Prostate gland (tissue), 2 donors: ENCODE measurements at regions not wholly inside any gene's neighbourhood (a gene's known extent, or its start where the extent isn't known, plus 50 kb on each side); places are given as distances from the start of the nearest gene placed in this dataset.

Source experiments
- DNase-seq: peaks from one replicate; pipeline ENCODE4 v3.0.0-alpha.2; 2019; ENCODE audit warnings: low spot score
- H3K27ac ChIP-seq, 2 donors: fragments of 200-600 bp; sonication (generic); 2 replicates each; pipeline ENCODE4 v1.5.1; 2017 to 2019
- H3K27me3 ChIP-seq: fragments of 200-600 bp; sonication (generic); replicated peaks from 2 replicates; pipeline ENCODE4 v1.5.1; 2019; ENCODE audit not compliant: insufficient read depth
- H3K36me3 ChIP-seq, 2 donors: fragments of 200-600 bp; sonication (generic); 1 replicate in 1 of 2; 2 replicates in 1 of 2; pipeline versions ENCODE4 v1.5.1 to v1.8.1; 2017 to 2019
- H3K4me1 ChIP-seq: fragments of 200-600 bp; sonication (generic); replicated peaks from 2 replicates; pipeline ENCODE4 v1.5.1; 2019
- H3K4me3 ChIP-seq, 2 donors: fragments of 200-600 bp; sonication (generic); 2 replicates each; pipeline ENCODE4 v1.5.1; 2017 to 2019
- H3K9me3 ChIP-seq: fragments of 200-600 bp; sonication (generic); 2 replicates; pipeline ENCODE4 v1.5.1; 2017
- CTCF ChIP-seq, 4 experiments: fragments of 200-600 bp in 2 of 4; fragments of 450-650 bp in 2 of 4; sonication (generic) in 2 of 4; IDR thresholded peaks; 1 replicate in 3 of 4; 2 replicates in 1 of 4; pipeline ENCODE4 v1.5.1; 2016 to 2019; ENCODE audit warnings: antibody characterized with exemption in 4 of 4, mild to moderate bottlenecking in 2 of 4, moderate library complexity in 2 of 4
- POLR2A ChIP-seq: fragments of 450-650 bp; IDR thresholded peaks from one replicate; pipeline ENCODE4 v1.6.1; 2016; ENCODE audit warnings: antibody characterized with exemption, mild to moderate bottlenecking
- POLR2AphosphoS5 ChIP-seq: sonication (generic); formaldehyde crosslinking; IDR thresholded peaks from one replicate; pipeline ENCODE4 v1.6.1; 2017; ENCODE audit warnings: antibody characterized with exemption
- WGBS: methylation state at CpG from one replicate; pipeline ENCODE4 v1.1.5; 2018; 5-methylcytosine and 5-hydroxymethylcytosine counted together
- intact Hi-C: fragments of 100-400 bp; cut with DNase I; formaldehyde crosslinking; loops from one replicate; pipeline ENCODE4 v1.14.2; 2022

GRCh38 chr2:118632921-118633320 lies 214.5 kb downstream of the EN1 start:
- H3K27ac ChIP-seq = no peak overlapping the region
- 65% methylated on average over 11 of the region's 11 CpGs for WGBS
- no peaks in the 10 kb centered on the region for H3K36me3 ChIP-seq
- DNase-seq = no peak
- intact Hi-C loops = no loop called here
- H3K4me1 ChIP-seq = no peaks in the 10 kb centered on the region
- no peaks in the 10 kb centered on the region for H3K27me3 ChIP-seq
- no peak overlapping the region for H3K4me3 ChIP-seq
- H3K9me3 ChIP-seq = no peaks in the 10 kb centered on the region
- no peak for TF ChIP-seq POLR2A
- no peak for TF ChIP-seq POLR2AphosphoS5
- no peak for TF ChIP-seq CTCF (IDR thresholded peaks at IDR 0.05)

- H3K27me3 ChIP-seq = no peaks in the 10 kb centered on the region
- no peak for DNase-seq
- H3K9me3 ChIP-seq = no peaks in the 10 kb centered on the region
- no peak overlapping the region for H3K27ac ChIP-seq
- intact Hi-C loops = no loop called here
- no peak overlapping the region for H3K4me3 ChIP-seq
- WGBS = 91% methylated on average over 3 of the region's 3 CpGs
- no peaks in the 10 kb centered on the region for H3K4me1 ChIP-seq
- TF ChIP-seq CTCF (IDR thresholded peaks at IDR 0.05) (no peak), POLR2AphosphoS5 (no peak), POLR2A (no peak)
- H3K36me3 ChIP-seq = no peaks in the 10 kb centered on the region
Observed at GRCh38 chr2:118627156-118627555, 220.3 kb downstream of the EN1 start.

GRCh38 chr2:118622913-118623312 lies 224.5 kb downstream of the EN1 start:
- no peak overlapping the region for H3K27ac ChIP-seq
- TF ChIP-seq POLR2A (no peak), CTCF (IDR thresholded peaks at IDR 0.05) (no peak), POLR2AphosphoS5 (no peak)
- no peaks in the 10 kb centered on the region for H3K4me1 ChIP-seq
- no peaks in the 10 kb centered on the region for H3K27me3 ChIP-seq
- no peak for DNase-seq
- H3K4me3 ChIP-seq = no peak overlapping the region
- H3K9me3 ChIP-seq = no peaks in the 10 kb centered on the region
- WGBS = 74% methylated on average over 4 of the region's 4 CpGs
- intact Hi-C loops = no loop called here
- no peaks in the 10 kb centered on the region for H3K36me3 ChIP-seq

GRCh38 chr2:118622108-118622507 lies 225.3 kb downstream of the EN1 start:
- no peak for TF ChIP-seq CTCF (IDR thresholded peaks at IDR 0.05)
- no peak for TF ChIP-seq POLR2A
- TF ChIP-seq POLR2AphosphoS5 = no peak
- Histone ChIP-seq H3K4me1 (no peaks in the 10 kb centered on the region), H3K9me3 (no peaks in the 10 kb centered on the region), H3K36me3 (no peaks in the 10 kb centered on the region), H3K27ac (no peak overlapping the region), H3K4me3 (no peak overlapping the region), H3K27me3 (no peaks in the 10 kb centered on the region)
- intact Hi-C loops = no loop called here
- 51% methylated on average over 3 of the region's 3 CpGs for WGBS
- no peak for DNase-seq

GRCh38 chr2:118618279-118618678 lies 229.2 kb downstream of the EN1 start:
- 76% methylated on average over 13 of the region's 13 CpGs for WGBS
- Histone ChIP-seq H3K4me1 (no peaks in the 10 kb centered on the region), H3K27me3 (no peaks in the 10 kb centered on the region), H3K4me3 (no peak overlapping the region), H3K36me3 (no peaks in the 10 kb centered on the region), H3K27ac (no peak overlapping the region), H3K9me3 (no peaks in the 10 kb centered on the region)
- no peak for DNase-seq
- TF ChIP-seq POLR2A (no peak), POLR2AphosphoS5 (no peak), CTCF (IDR thresholded peaks at IDR 0.05) (no peak)
- intact Hi-C loops = no loop called here
